GF-D8 (cell line): ENCODE measurements at regions not wholly inside any gene's neighbourhood (a gene's known extent, or its start where the extent isn't known, plus 50 kb on each side); places are given as distances from the start of the nearest gene placed in this dataset.

Experiments used
- DNase-seq: peaks from one replicate; lab custom pipeline; 2025; lab: John Stamatoyannopoulos, UW

DNA sequence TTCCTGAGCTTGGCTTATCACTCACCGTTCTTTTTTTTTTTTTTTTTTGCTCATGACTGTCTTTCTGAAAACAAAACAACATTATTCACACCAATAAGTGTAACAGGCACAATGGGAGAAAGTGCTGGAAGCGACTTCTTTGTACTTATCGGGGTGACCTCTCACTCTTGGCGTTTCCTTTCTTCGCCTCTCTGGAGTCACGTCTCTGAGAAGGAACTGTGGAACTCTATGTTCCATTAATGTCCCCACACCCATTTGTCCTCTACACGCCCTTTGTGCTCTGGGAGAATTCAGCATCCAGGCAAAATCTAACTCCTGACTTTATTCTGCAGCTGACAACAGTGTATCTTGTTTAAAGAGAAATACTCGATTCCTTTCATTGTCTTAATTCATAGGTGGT is 70.8 kb upstream of the FAM204A start:
- DNase-seq: no peak

DNA sequence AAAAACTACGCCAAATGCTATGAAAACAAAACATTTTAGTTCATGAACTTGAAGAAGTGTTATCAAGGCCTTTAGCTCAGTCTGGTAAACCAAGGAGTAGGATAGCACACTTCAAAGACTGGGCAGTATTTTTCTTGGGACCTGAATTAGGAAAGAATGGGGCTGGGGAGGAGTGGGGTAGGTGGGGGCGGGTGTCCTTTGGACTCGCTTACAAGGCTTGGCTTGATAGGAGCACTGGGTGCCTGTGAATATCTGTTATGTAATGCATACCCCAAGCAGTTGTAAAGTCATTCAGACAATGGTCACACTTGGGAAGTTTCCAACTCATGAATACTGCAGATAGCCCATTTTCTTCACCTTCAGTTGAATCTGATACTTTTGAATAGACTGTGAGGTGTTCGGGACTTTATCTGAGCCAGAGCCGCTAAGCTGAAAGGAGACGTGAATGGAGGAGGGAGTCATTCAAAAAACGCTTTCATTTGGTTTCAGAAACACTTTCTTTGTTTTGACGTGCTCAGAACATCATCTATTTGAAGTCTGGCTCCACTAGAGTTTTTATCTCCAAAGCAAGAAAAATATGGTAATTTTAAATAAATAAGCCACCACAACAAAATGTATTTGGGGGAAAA is 70.1 kb upstream of the FAM204A start:
- no peak for DNase-seq

DNA sequence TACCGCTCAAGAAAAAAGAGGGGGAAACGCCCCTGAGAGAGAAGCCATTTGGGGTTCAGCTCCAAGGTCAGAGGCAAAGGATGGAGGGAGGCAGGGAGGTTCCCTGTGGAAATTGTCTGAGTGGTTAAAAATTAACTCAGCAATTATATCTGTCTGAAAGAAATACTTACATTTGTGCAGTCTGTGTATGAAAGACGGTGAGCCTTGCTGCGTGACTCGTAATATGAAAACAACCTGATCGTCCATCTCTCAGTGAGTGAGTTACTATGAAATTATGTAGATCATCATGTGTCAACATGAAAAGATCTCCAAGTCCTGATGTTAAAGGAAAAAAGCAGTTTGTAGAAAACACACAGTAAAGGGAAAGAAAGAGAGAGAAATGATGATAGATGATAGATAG is 67.2 kb upstream of the FAM204A start:
- no peak for DNase-seq

DNA sequence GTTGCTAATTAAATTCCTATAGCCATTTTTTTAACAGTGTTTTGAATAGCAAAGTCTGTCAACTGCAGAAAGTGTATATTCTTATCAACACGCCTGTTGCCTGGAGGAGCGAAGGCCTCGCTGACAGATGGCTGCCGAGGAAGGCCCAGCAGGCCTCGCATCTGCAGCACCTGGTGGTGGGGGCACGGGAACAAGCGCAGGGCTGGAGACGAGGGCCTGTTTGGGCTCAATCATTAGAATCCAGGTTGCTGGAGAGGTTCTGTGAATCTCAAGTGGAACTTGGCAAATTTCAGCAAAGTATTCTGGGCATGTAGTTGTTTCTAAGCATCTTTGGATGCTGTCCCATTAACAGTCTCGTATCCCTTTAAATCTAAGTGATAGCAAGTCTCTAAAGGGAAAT is 66.1 kb upstream of the FAM204A start:
- no peak for DNase-seq

DNA sequence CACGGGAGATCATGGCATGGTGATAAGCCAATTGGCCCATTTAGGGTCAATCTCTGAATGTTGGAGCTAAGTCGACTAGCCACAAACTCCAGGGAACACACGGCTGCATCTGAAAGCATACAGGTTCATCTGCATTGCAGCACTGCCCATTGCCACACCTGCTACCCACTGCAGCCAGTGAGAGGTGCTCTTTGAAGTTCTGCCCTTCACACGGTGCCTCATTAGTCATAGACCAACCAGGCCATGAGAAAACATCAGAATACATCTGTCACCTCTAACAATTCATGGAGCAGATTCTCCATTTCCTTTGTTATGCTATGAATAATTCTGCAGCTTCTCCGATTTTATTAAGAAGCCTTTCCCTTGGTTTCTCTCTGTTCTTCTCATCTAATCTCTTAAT is 65.7 kb upstream of the FAM204A start:
- no peak for DNase-seq

DNA sequence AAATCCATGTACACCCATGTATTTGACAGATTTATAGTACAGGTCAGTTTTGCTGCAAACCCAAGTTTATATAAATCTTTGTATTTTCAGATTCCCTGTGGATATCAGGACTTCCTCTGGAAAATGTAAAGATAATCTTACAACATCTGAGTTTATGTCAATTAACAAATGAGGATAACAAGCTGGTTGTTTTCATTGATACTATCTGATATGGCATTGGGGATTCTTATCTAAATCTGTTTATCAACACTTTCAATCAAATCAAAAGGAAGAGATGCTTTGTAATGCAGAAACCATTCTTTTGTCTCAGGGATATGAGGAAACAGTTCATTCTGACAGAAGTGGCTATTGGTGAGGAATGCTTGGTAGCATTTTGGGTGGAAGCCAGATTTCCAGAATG is 64.9 kb upstream of the FAM204A start:
- no peak for DNase-seq

DNA sequence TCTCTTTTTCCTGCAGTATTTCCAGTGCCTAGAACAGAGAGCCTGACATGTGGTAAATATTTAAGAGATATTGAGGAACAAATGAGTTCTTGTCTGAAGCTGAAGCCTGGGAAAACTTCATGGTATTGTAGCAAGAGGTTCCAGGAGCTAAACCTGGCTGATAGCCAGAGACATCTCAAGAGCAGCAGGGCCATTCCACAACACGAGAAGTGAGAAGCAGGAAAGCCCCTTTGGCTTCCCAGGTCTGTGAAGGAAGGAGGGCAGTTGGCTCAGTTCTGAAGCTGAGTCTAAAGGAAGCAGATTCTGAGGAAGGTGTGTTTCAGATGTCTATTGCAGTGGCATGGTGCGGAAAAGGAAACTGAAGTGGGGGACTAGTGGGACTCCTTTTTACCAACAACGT is 63.8 kb upstream of the FAM204A start:
- DNase-seq: no peak

DNA sequence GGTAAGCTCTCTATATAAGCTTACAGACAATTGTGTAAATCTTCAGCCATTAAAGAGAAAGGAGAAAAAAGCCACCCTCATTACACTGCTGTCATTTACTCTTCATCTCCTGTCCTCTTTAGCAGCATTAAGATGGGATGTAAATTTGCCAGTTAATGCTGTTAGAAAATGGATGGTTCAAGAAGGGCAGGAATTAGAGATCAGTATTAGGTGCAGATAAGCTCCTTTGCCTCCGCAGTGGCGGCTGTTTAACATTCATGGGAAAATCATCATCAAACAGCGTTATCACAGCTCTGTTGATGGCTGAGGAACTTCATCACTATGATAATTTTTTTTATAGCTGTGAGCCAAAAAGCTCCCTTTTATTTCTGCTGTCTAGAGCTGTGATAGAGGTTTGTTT is 61.8 kb upstream of the FAM204A start:
- DNase-seq: no peak

DNA sequence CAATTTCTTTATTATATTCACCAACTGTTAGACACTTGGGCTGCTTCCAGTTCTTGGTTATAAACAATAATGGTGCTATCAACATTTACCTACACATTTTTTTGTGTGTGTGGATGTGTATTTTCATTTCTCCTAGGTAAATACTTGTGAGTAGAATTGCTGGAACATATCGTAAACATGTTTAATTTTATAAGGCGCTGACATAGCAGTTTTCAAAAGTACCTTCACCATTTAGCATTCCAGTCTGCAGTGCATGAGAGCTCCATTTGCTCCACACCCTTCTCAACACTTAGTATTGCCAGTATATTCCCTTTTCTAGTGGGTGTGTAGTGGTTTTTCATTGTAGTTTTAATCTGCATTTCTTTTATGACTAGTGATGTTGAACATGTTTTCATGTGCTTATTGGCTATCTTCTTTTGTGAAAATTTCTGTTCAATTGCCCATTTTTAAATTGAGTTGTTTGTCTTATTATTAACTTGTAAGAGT is 59.6 kb upstream of the FAM204A start:
- DNase-seq: no peak

DNA sequence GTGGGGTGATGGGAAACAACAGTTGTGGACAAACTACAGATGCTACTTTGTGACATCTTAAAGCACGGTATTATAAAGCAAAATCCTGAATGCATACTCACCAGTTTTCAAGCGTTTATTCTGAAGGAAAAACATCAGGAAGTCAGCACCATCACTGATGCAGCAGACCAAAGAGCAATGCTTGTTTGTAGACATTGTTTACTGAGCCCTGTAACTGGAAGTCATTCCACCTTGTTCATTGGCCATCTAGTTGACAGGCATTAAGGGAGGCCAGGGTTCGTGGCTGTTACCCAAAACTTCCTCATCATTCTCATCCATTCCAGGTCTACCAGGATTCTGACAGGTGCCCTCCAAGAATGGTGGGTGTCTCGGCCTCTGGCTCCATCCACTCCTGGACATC is 55.3 kb upstream of the FAM204A start:
- no peak for DNase-seq

DNA sequence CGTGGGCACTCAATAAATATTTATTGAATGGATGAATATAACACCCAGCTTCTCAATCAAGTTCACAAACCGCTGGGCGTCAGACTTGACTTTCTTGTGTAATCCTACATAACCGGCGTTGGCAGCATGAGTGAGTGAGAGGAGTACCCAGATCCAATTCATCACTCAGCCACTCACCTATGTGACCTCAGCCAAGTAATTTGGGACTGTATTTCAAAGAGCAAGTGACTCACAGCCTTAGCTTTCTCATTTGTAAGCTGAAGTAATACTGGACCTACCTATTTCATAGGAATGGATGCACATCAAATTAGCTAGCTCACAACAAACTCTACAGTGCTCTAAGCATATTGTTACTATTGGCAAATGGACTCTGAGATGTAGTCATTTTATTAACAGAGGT is 53.8 kb upstream of the FAM204A start:
- no peak for DNase-seq

DNA sequence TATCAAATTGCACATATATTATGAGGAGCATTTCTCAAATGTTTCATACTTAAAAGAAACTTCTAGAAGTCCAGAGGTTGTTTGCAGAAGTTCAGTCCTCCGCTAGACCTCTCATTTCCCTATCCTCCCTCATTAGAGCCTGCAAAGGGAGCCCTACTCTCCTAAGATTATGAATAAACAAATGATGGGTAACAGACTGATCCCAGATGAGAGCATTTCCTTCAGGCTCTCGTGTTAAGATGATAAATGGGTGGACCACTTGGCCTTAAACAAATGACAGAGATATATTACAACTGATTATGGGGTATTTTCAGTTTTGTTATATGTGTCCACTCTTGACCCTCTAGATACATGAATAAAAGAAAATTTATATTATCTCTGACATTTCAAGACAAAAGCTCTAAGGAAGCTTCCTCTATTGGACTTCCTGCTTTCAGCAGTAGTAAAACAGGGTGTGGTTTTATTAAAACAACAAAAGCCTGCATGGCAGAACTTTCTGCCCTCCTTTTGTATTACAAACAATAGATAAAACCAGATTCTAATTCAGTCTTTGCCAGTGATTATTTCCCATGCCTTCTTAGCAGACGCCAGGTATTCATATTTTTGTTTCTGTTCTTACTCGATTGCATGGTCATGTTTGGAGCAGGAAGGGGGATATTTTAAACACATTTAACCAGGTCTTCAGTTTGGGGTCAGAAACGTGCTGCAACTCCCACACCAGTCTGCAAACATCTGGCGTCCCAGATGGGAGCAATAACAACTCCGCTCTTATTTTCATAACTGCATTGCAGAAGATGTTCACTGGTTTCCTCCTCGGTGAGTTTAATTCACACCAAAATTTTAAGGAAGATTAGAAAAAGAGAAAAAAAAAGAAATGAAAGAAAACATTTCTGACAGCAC is 52.4 kb upstream of the FAM204A start:
- DNase-seq: peak; percentile 58

DNA sequence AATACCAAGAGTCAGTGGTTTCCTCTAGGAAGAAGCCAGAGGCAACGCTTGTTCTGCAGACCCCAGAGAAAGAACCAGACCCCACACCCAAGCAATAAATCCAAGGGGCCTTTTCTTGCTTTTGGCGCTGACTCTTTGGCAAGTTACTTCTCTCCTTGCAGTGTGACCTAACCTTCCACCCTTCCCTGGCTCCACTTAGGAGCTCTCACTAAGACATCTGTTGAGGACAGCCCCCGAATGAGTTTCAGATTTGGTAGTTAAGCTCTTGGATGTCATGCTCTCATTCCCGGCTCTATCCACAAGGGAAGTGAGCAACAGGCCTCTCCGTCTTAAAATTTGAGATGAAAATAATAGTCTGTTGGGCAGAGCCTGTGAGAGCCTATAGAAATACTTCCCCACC is 50.6 kb upstream of the FAM204A start:
- DNase-seq: no peak
